Epithelial cell of prostate (primary cell): ENCODE measurements at regions not wholly inside any gene's neighbourhood (a gene's known extent, or its start where the extent isn't known, plus 50 kb on each side); places are given as distances from the start of the nearest gene placed in this dataset.
"Not testable (repeated sequence)": the region's sequence is repeated elsewhere in the genome, so short reads cannot be mapped to it uniquely, and the experiment has no call there.

ENCODE experiments used
- DNase-seq: peaks from one replicate; pipeline ENCODE4 v3.0.0-alpha.2; 2011; ENCODE audit warnings: low read depth, low spot score
- H3K27ac ChIP-seq: fragments of 450-650 bp; 2 replicates; pipeline ENCODE4 v1.5.1; 2017; ENCODE audit warnings: mild to moderate bottlenecking

DNA sequence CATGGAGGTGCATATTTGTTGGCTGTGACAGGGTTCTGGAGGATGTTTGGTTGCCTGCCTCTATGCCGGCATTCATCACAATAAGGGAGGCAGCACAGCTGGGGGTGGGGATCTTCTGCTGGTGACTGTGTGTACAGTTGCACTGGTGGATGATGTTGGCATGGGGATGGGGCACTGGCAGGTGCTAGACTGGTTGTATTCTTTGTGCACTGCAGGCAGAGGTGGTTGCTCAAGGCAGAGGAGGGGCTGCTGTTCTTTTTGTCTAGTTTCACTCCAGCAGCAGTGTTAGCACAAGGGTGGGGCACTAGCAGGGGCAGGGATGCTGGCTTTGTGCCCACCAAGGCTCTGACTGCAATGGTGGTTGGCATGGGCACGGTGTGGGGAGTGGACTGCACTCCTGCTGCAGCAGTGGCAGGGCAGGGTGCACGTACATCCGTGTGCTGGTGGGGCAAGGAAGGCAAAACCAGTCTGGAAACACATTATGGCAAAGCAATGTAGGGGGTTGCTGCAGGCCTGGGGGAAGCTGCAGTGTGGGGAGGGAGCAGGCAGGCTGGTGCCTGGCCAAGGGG lies 69.3 kb downstream of the ISOC1 start:
- no peak for DNase-seq
- H3K27ac ChIP-seq, result no peak overlapping the region

DNA sequence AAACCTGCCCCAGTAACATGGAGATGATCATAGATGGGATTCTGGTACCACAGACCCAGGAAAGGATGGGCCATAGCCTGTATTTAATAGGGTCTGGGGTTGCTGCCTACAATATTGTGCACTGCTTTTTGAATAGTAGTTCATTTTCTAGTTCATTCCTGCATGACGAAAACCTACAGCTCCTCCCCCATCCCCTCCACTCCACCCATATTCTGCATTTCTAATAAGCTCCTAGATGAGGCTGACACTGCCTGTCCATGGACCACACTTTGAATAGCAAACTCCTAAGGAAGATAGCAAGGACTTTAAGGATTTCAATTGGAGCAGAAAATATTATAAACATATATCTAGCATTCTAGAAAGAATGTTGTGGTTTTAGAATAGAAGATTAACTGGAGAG lies 75.5 kb downstream of the ISOC1 start:
- no peak for DNase-seq
- H3K27ac ChIP-seq, result no peak overlapping the region

DNA sequence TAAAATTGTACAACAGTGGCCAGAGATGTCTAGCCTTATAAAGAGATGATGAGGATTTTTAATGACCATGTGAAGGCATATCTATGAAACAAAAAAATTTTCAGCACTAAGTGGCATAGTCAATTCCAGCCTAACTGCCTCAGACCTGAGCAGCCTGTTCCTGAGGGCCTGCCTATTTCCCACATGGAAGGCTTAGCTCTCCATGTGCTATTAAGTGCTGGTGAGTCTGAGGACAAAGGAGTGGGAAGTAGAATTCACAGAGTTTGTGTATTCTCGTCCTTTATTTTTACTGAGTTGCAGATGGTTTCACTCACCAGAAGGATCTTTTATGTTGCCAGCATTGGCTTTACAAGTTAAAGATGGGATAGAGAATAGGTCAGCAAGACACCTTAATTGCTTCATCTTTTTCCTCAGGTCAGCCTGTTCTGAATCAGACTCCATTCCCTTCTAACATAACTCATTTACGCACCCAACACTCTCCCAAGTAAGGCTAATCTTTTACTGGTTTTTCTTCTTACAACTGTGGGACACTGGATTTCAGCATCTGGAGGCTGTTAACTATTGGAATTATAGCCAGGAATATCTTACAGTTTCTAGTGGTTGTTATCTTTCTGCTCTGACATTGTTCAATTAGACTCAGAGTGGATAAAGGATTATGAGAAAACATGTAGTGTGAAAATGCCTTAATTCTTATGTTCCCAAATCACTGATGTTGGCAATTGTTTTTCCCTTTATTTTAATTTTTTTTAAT lies 76.8 kb downstream of the ISOC1 start:
- no peak for DNase-seq

DNA sequence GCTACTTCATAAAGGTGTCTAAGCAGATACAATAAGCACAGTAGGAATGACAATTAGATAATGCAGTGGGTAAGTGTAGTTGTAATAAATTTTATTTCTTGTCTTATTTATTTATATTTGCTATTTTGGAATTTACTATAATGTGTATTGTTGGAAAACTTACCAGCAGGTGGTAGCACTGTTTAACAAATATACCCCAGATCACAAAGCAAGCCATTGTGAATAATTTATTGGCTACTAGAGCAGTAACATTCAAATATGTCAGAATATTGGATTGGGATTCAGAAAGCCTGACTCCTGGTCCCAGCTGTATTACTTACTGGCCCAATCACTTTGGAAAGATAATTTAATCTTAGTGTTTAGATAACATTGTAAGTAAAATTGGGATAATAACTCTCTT lies 78.0 kb downstream of the ISOC1 start:
- no peak for DNase-seq

More for the DNA sequence above, 76.8 kb downstream of the ISOC1 start:
- H3K27ac ChIP-seq, result no peak overlapping the region

DNA sequence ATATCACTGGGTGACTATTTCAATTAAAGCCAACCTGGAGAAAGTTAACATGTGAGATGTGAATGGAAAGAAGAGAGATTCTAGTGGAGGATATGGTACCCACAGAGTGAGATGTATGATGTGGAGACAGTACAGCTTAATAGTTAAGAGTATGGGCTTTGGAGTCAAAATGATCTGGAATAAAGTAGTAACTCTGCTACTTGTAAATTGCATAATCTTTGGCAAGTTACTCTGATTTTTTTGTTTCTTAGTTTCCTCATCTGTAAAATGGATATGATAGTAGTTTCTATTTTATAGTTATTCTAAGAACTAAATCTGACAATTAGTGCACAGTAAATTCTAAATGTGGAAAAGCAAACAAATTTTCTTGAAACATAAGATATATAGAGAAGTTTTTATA lies 79.2 kb downstream of the ISOC1 start:
- no peak overlapping the region for H3K27ac ChIP-seq
- DNase-seq, result no peak

More for the DNA sequence above, 78.0 kb downstream of the ISOC1 start:
- H3K27ac ChIP-seq, result no peak overlapping the region

DNA sequence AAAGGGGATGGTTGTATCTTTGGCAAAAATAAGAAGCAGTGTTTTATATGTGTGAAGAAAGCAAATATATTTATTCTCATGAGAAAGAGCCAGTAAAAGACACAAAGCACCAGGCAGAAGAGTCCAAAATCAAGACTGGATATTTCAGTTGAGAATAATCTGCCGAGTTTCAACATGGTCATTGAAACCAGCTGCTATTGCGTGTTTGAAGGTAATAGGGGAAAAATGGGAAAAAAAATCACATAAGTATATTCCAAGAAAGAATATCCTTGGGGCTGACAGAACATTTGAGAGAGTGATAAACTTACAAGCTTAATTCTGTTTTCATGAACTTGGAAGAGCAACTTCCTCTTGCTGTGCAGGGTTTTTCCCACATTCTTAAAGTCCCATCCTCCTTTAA lies 79.9 kb downstream of the ISOC1 start:
- no peak overlapping the region for H3K27ac ChIP-seq
- no peak for DNase-seq

DNA sequence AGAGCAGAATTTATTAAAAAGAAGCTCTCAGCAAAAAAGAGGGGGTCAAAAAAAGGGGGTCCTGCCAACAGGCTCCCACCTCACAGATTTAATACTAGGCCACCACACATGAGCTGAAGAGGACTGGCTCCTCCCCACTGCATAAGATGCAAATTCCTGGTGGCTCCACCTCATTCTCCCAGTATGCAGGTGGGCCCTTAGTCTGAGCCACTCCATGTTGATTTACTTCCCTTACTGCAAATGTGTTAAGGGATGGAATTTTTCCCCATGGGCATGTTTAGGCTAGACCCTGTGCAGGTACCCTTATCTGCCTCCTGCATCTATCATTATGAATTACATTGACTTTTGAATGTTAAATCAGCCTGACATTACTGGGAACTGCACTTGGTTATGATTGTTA lies 82.9 kb downstream of the ISOC1 start:
- DNase-seq, result peak; percentile 8
- H3K27ac ChIP-seq, result no peak overlapping the region

DNA sequence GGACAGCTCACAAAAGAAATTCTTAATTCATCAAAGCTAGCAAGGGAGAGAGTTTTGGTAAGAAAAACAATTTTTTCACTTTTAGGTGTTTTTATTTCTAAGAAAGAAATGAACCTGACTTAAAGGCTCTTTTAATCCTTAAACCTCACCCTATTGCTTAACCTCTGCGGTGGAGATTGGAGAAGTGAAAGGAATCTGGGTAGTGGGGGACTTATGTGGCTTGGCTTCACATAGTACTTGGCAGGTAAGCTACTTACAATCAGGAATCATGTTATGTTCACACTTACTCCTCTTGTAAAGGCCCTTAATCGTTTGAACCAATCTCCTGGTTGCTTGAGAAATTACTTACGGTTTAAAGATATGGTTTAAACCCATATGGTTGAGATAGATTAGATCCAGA lies 104.8 kb downstream of the ISOC1 start:
- no peak for DNase-seq
- no peak overlapping the region for H3K27ac ChIP-seq

DNA sequence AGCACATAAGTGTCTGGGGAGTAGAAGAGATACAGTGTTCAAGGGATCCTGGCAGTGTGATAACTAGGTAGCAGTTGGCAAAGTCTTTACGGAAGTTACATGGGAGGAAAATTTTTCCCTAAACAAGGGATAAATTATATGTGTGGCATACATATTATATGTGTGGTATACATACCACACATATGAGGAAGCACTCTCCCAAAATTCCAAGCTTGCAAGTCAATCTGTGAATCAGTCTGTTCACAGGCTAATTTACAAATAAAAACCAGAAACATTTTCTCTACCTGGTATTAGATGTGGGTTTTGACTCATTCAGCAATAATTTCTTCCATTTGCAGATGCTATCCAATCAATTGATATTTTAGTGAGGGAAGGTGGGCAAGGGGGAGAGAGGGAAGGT lies 110.0 kb downstream of the ISOC1 start:
- DNase-seq, result peak; percentile 18

DNA sequence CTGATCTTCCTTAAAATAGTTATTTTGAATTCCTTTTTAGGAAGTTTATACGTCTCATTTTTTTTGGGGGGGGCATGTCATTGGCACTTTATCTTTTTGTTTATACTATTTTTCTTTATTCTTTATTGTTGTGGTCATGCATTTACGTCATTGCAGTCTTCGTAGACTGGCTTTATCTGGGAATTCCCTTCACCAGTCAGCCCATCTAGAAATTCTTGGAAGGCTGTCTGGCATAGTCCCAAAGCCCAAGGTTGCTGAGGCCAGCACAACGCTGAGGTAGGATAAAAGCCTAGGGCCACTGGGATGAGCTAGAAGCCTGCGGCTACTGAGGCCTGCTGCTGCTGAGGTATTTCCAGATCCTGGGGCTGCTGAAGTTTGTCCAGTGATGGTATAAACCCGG lies 121.5 kb downstream of the ISOC1 start:
- H3K27ac ChIP-seq, result no peak overlapping the region
- no peak for DNase-seq

More for the DNA sequence above, 110.0 kb downstream of the ISOC1 start:
- H3K27ac ChIP-seq, result no peak overlapping the region

DNA sequence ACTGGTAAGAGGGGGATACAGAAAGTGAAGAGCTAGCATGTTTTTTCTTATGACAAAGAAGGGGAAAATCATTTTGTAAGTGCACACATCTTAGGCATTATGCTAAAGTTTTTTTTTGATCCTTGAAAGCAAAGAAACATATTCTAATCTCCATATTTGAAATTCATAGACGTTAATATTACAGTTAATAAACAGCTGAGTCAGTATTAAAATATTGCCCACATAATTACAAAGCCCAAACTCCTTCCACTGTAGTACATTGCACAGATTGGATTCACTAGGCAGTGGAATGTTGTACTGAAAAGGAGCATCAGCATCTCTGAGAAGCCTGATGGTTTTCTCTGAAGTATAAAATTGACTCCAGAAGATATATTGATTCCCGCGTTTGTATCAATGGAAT lies 122.6 kb downstream of the ISOC1 start:
- H3K27ac ChIP-seq, result no peak overlapping the region
- no peak for DNase-seq

DNA sequence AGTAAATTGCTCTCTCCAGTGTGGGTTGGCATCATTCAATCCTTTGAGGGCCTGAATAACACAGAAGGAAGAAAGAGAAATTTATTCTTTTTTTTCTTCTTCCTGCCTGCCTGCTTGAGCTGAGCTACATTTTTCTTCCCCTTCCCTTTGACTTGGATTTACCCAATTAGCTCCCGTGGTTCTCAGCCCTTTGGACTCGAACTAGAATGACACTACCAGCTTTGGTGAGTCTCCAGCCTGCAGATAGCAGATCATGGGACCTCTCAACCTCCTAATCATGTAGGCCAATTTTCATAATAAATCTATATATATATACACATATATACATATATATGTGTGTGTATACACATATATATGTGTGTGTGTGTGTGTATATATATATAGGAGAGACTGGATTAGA lies 128.6 kb downstream of the ISOC1 start:
- DNase-seq, result no peak
- H3K27ac ChIP-seq, result no peak overlapping the region

DNA sequence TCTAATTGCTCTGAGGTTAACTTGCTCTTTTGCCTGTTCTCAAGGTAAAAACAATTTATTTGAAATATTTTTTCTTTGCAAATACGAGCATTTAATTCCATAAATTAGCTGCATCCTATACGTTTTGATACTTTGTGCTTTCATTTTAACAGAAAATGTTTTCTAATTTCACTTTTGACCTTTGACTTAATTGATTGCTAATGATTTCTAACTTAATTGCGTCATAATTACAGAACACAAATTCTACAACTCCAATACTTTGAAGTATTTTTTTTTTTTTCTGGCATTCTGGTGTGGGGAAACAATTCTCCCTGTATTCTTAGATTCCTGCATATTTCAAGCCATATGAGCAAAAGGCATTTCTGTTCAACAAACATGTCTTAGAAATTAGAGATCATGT lies 134.0 kb downstream of the ISOC1 start:
- DNase-seq, result no peak
- no peak overlapping the region for H3K27ac ChIP-seq

DNA sequence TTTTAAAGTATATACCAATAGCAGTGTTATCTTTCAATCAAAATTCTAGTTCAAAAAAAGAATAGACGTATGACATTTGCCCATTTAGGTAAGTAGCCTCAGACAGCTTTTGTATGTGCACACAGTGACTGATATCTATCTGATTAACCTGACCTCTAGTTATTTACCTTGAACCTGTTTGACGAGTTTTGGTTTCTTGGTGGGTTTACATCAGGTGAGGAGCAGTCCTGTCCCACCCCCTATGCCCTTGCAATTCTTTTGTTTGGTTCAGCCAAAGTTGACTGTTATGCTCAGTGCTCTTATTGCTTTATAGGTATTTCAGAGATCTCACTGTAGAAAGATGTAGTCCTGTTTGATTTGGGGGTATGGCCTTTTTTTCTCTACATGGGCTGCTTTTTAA lies 147.2 kb downstream of the ISOC1 start:
- peak; percentile 24 for DNase-seq
- H3K27ac ChIP-seq, result no peak overlapping the region

DNA sequence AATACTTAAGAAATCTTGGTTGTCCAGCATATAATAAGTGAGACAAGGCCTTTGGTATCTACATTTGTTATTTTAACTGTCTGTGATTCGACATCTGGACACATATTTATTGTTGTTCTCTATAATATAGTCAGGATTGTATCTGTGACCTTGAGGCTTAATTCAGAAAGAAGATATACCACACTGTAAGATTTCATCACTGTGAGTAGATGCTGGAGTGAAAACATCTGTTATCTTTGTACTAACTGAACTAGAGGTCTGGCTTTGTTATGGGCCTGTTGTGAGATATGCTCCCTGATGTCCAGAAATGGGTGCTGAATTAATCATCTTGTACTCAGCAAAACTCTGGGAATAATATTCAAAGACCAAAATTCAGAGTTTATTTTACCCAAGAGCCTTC lies 148.5 kb downstream of the ISOC1 start:
- H3K27ac ChIP-seq, result no peak overlapping the region
- no peak for DNase-seq

DNA sequence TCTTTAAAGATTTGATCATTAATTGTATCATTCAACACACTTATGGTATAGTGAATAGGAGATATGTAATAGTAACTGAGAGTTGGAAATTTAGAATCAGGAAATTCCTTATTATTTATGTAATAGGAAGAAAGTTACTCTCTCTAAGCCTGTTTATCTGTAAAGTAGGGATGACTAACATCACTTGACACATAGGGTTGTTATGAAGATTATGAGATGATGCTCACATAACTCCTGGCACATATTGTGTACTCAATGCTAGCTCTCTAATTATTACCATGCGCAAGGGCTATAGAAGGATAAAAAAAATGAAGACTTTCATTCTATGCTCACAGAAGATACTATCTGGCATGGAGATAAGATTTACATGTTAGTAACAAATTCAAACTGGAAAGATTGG lies 149.9 kb downstream of the ISOC1 start:
- H3K27ac ChIP-seq, result peak overlapping the region; percentile 13
- DNase-seq, result peak; percentile 12

DNA sequence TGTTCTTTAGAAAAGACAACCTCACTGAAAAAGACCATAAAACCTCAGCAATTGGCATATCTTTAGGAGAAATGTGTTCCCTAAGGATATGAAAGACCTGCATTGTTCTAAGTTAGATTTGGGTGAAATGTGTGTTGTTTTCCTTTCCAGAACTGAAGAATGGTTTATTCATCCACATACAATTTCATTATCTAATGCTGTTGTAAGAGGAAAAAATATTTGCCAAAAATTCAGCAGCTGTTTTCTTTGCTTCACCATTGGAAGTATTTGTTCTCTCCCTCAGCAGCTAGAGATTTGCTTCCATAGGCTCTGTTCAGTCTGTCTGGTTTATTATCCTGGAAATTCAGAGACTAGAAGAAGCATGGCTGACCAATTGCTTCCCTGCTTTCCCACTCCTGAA lies 150.9 kb downstream of the ISOC1 start:
- no peak for DNase-seq
- H3K27ac ChIP-seq, result no peak overlapping the region

DNA sequence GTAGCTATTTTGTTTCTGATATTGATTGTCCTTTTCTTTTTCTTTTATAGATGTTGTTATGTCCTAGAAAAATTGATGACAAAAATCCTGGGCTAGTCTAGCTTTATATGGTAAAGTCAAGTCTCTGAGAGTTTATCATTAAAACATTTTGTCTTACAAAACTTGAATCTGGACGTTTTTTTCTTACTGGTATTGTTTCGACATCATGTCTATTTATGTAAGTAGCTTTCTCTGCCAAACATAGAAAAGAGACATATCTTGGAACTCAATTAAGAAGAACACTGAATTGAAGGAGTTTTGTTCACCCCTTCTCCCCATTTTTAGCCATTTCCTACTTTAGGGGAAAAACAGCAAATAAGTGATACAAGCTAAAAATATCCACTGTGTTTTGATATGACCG lies 151.5 kb downstream of the ISOC1 start:
- DNase-seq, result no peak
- H3K27ac ChIP-seq, result no peak overlapping the region

DNA sequence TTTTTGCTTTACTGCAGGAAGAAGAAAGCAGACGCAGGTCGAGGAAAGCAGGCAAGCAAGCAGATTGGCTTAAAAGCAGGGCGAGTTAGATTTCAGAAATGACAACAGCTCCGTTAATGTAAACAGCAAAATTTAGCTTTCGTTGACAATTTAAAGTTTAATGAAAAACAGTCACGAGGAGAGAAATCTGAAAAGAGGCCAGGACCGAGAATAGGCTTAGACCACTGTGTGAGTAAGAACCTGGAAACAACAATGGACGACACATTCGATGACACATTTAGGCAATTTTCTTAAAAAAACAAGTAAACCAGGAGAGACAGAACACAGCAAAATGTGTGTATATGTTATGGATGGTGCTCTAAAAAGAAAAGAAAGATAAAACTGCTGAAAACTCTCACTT lies 155.3 kb downstream of the ISOC1 start:
- H3K27ac ChIP-seq, result no peak overlapping the region
- no peak for DNase-seq

DNA sequence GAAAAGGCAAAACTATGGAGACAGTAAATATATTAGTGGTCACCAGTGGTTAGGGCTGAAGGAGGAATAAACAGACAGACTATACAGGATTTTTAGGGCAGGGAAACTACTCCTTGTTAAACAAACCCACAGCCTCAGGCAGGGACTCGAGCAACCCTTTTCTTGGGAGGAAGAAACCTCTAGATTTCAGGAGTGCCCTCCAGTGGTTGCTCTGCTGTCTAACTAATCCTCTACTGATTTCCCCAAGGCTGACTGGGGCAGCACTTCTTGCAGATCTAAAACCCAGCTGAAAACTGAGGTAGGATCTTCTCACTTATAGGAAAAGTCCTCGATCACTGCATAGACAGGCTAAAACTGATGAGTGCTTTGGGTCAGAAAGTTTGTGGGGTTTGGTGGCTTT lies 176.8 kb downstream of the ISOC1 start:
- no peak for DNase-seq
- no peak overlapping the region for H3K27ac ChIP-seq

DNA sequence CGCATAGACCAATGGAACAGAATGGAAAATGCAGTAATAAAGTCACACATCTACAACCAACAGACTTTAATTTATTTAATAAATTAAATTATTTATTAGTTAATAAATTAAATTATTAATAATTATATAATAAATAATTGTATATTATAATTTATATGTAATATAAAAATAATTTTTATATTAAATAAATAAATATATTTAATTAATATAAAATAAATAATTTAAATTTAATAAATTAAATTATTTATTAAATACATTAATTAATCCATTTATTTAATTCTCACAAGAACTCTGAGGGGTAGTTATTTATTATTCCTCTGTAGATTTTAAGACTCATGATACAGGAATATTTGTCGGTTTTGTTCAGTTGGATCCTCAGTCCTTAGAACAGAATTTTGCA lies 176.1 kb upstream of the ADAMTS19 start:
- no peak for DNase-seq
- H3K27ac ChIP-seq, result no peak overlapping the region

DNA sequence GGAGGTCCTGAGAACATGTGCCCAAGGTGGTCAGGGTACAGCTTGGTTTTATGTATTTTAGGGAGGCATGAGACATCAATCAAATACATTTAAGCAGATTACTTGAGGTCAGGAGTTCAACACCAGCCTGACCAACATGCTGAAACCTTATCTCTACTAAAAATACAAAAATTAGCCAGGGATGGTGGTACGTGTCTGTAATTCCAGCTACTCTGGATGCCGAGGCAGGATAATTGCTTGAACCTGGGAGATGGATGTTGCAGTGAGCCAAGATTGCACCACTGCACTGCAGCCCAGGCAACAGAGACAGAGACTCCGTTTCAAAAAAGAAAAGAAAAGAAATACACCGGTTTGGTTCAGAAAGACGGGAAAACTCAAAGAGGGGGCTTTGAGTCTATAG lies 165.9 kb upstream of the ADAMTS19 start:
- not testable (repeated sequence) for H3K27ac ChIP-seq, DNase-seq
